Transverse colon (tissue), 4 donors: ENCODE measurements at regions not wholly inside any gene's neighbourhood (a gene's known extent, or its start where the extent isn't known, plus 50 kb on each side); places are given as distances from the start of the nearest gene placed in this dataset.

Experiments used
- EP300 ChIP-seq: sonication (generic); formaldehyde crosslinking; IDR thresholded peaks from one replicate; pipeline ENCODE4 v1.6.1; 2017; ENCODE audit warnings: antibody characterized with exemption, low read depth
- POLR2A ChIP-seq: fragments of 450-650 bp; IDR thresholded peaks from one replicate; pipeline ENCODE4 v1.6.1; 2016; ENCODE audit warnings: antibody characterized with exemption, mild to moderate bottlenecking, moderate library complexity
- POLR2AphosphoS5 ChIP-seq, 3 donors: sonication (generic); formaldehyde crosslinking; IDR thresholded peaks; one replicate each; pipeline ENCODE4 v1.6.1; 2016; ENCODE audit warnings: antibody characterized with exemption in 3 of 3
- TF ChIP-seq, protein P1 (sequence below), 5 experiments: fragments of 200-600 bp in 3 of 5; fragments of 450-650 bp in 2 of 5; sonication (generic) in 3 of 5; IDR thresholded peaks; 1 replicate in 2 of 5; 2 replicates in 3 of 5; pipeline ENCODE4 v1.5.1; 2016 to 2017; ENCODE audit warnings: antibody characterized with exemption in 5 of 5, inconsistent platforms in 3 of 5, mild to moderate bottlenecking in 2 of 5, moderate library complexity in 1 of 5

DNA sequence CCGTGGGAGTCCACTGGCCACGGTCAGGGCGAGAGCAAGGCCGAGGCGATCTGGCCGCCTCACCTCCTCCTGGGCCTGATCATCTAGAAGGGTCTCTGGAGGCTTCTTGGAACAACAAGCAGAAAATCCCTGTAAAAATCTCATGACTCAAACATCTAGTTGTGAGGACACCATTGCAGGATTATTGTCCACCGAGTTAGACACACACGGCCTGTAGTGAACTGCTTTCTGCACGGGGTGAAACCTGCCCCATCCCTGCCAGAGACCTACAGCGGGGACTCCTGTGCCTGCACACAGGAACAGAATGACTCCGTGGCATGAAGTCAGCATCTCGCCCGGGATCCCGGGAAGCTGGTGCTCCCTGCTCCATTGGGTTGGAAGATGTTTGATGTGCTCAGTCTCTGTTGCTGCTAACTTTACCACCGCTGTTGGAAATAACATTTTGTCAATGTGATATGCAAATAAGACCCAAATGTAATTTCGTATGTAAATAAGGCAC is 267.0 kb upstream of the TCERG1L start:
- TF ChIP-seq EP300, result no peak
- TF ChIP-seq, protein P1, sequence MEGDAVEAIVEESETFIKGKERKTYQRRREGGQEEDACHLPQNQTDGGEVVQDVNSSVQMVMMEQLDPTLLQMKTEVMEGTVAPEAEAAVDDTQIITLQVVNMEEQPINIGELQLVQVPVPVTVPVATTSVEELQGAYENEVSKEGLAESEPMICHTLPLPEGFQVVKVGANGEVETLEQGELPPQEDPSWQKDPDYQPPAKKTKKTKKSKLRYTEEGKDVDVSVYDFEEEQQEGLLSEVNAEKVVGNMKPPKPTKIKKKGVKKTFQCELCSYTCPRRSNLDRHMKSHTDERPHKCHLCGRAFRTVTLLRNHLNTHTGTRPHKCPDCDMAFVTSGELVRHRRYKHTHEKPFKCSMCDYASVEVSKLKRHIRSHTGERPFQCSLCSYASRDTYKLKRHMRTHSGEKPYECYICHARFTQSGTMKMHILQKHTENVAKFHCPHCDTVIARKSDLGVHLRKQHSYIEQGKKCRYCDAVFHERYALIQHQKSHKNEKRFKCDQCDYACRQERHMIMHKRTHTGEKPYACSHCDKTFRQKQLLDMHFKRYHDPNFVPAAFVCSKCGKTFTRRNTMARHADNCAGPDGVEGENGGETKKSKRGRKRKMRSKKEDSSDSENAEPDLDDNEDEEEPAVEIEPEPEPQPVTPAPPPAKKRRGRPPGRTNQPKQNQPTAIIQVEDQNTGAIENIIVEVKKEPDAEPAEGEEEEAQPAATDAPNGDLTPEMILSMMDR (IDR thresholded peaks at IDR 0.05), result no peak
- no peak for TF ChIP-seq POLR2A
- no peak for TF ChIP-seq POLR2AphosphoS5 (IDR thresholded peaks at IDR 0.05)
